PC-9 (cell line): ENCODE measurements at regions not wholly inside any gene's neighbourhood (a gene's known extent, or its start where the extent isn't known, plus 50 kb on each side); places are given as distances from the start of the nearest gene placed in this dataset.

Source experiments
- BruUV-seq: library from RNA; stranded (reverse); fragments of 400-500 nt; replicated peaks from 2 replicates; lab custom pipeline; 2021; lab: Mats Ljungman, UMichigan
- CTCF ChIA-PET: fragments of 300-600 bp; sonication (Branson Sonifier 250); formaldehyde crosslinking; loops from one replicate; lab custom pipeline; 2022; ENCODE audit warnings: antibody characterized with exemption; lab: Charles Lee
- POLR2A ChIA-PET: fragments of 300-600 bp; sonication (Branson Sonifier 250); formaldehyde crosslinking; loops from one replicate; lab custom pipeline; 2022; ENCODE audit warnings: antibody characterized with exemption; ENCODE audit not compliant: unreplicated experiment; lab: Charles Lee
- DNase-seq, 2 experiments: peaks; one replicate each; pipeline versions ENCODE4 v3.0.0 to v3.0.0-alpha.2; 2015 to 2022; ENCODE audit warnings: mixed read lengths in 1 of 2
- H2AFZ ChIP-seq: fragments of 200-600 bp; sonication (generic); 2 replicates; pipeline ENCODE4 v1.8.1; 2017; ENCODE audit warnings: antibody characterized with exemption
- H3F3A ChIP-seq: fragments of 200-600 bp; sonication (generic); 2 replicates; pipeline ENCODE4 v1.8.1; 2017; ENCODE audit warnings: antibody characterized with exemption, mild to moderate bottlenecking, low read depth; ENCODE audit not compliant: insufficient read depth
- H3K27ac ChIP-seq: fragments of 200-600 bp; sonication (generic); 2 replicates; pipeline ENCODE4 v1.6.1; 2016; ENCODE audit warnings: mixed run types
- H3K27me3 ChIP-seq: fragments of 200-600 bp; sonication (generic); 2 replicates; pipeline ENCODE4 v1.6.1; 2016; ENCODE audit warnings: low read depth, mixed run types; ENCODE audit not compliant: insufficient read depth
- H3K36me3 ChIP-seq: fragments of 200-600 bp; sonication (generic); 2 replicates; pipeline ENCODE4 v1.6.1; 2016; ENCODE audit warnings: low read depth, mixed run types
- H3K4me1 ChIP-seq: fragments of 200-600 bp; sonication (generic); replicated peaks from 2 replicates; pipeline ENCODE4 v1.6.1; 2016; ENCODE audit warnings: mixed run types; ENCODE audit not compliant: insufficient read depth
- H3K4me2 ChIP-seq: fragments of 200-600 bp; sonication (generic); 2 replicates; pipeline ENCODE4 v1.6.1; 2017; ENCODE audit warnings: mixed run types
- H3K4me3 ChIP-seq: fragments of 200-600 bp; sonication (generic); 2 replicates; pipeline ENCODE4 v1.6.1; 2016; ENCODE audit warnings: mixed run types
- H3K79me2 ChIP-seq: fragments of 200-600 bp; sonication (generic); 2 replicates; pipeline ENCODE4 v1.6.1; 2017; ENCODE audit warnings: low read depth, mixed run types
- H3K9me2 ChIP-seq: fragments of 200-600 bp; sonication (generic); 2 replicates; pipeline ENCODE4 v1.8.1; 2017; ENCODE audit warnings: mild to moderate bottlenecking; ENCODE audit not compliant: insufficient read depth
- H3K9me3 ChIP-seq: fragments of 200-600 bp; sonication (generic); 2 replicates; pipeline ENCODE4 v1.8.1; 2016; ENCODE audit warnings: low read depth; ENCODE audit not compliant: insufficient read depth
- H4K20me1 ChIP-seq: fragments of 200-600 bp; sonication (generic); 2 replicates; pipeline ENCODE4 v1.8.1; 2017; ENCODE audit not compliant: insufficient read depth
- EZH2 ChIP-seq: fragments of 200-600 bp; sonication (generic); IDR thresholded peaks from 2 replicates; pipeline ENCODE4 v1.8.0; 2017; ENCODE audit warnings: antibody characterized with exemption, low read depth
- intact Hi-C: fragments of 100-400 bp; cut with micrococcal nuclease; formaldehyde crosslinking; loops from one replicate; pipeline ENCODE4 v1.10.0; 2022; ENCODE audit not compliant: unreplicated experiment
- TF ChIP-seq, protein P1 (sequence below): fragments of 200-600 bp; sonication (generic); conservative IDR thresholded peaks from 2 replicates; pipeline ENCODE4 v1.6.1; 2017; ENCODE audit warnings: mixed run types, antibody characterized with exemption, mild to moderate bottlenecking, moderate library complexity

- Histone ChIP-seq H3K4me1 (peaks cover 5% of the 10 kb centered on the region), H4K20me1 (no peaks in the 10 kb centered on the region), H3K4me3 (no peak overlapping the region), H3K79me2 (no peaks in the 10 kb centered on the region), H3K9me2 (no peaks in the 10 kb centered on the region), H2AFZ (no peak overlapping the region), H3K27ac (no peak overlapping the region), H3F3A (no peaks in the 10 kb centered on the region), H3K27me3 (no peaks in the 10 kb centered on the region), H3K9me3 (no peaks in the 10 kb centered on the region), H3K36me3 (no peaks in the 10 kb centered on the region), H3K4me2 (no peak overlapping the region)
- TF ChIP-seq EZH2: no peak
- TF ChIP-seq, protein P1, sequence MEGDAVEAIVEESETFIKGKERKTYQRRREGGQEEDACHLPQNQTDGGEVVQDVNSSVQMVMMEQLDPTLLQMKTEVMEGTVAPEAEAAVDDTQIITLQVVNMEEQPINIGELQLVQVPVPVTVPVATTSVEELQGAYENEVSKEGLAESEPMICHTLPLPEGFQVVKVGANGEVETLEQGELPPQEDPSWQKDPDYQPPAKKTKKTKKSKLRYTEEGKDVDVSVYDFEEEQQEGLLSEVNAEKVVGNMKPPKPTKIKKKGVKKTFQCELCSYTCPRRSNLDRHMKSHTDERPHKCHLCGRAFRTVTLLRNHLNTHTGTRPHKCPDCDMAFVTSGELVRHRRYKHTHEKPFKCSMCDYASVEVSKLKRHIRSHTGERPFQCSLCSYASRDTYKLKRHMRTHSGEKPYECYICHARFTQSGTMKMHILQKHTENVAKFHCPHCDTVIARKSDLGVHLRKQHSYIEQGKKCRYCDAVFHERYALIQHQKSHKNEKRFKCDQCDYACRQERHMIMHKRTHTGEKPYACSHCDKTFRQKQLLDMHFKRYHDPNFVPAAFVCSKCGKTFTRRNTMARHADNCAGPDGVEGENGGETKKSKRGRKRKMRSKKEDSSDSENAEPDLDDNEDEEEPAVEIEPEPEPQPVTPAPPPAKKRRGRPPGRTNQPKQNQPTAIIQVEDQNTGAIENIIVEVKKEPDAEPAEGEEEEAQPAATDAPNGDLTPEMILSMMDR: no peak
- BruUV-seq: no TSS peak
- DNase-seq: no peak
- intact Hi-C loops: no loop called here
- CTCF ChIA-PET: no interaction called here
- POLR2A ChIA-PET: no interaction called here
Measured at GRCh38 chr2:105473011-105473410, 74.2 kb upstream of the FHL2 start.

- no peaks in the 10 kb centered on the region for H3K27me3 ChIP-seq
- no TSS peak for BruUV-seq
- no peak overlapping the region for H3K27ac ChIP-seq
- TF ChIP-seq, protein P1: no peak
- TF ChIP-seq EZH2: no peak
- intact Hi-C loops: no loop called here
- peaks cover 15% of the 10 kb centered on the region for H3K4me1 ChIP-seq
- ChIA-PET CTCF (interaction anchor here (0.6 kb wide), 1 partner anchor 605 kb away, joined by 3 read pairs; no protein-coding TSS in a partner anchor), POLR2A (no interaction called here)
- H3K4me3 ChIP-seq: no peak overlapping the region
- H3F3A ChIP-seq: no peaks in the 10 kb centered on the region
- H3K9me3 ChIP-seq: no peaks in the 10 kb centered on the region
- H3K4me2 ChIP-seq: no peak overlapping the region
- H4K20me1 ChIP-seq: no peaks in the 10 kb centered on the region
- no peak for DNase-seq
- H3K36me3 ChIP-seq: no peaks in the 10 kb centered on the region
- no peaks in the 10 kb centered on the region for H3K9me2 ChIP-seq
- no peak overlapping the region for H2AFZ ChIP-seq
- no peaks in the 10 kb centered on the region for H3K79me2 ChIP-seq
Measured at GRCh38 chr2:105470979-105471378, 72.1 kb upstream of the FHL2 start.

- TF ChIP-seq, protein P1: no peak
- no peak for TF ChIP-seq EZH2
- ChIA-PET CTCF (no interaction called here), POLR2A (no interaction called here)
- no peak overlapping the region for H3K4me3 ChIP-seq
- no peak overlapping the region for H2AFZ ChIP-seq
- no peaks in the 10 kb centered on the region for H3K27me3 ChIP-seq
- H4K20me1 ChIP-seq: no peaks in the 10 kb centered on the region
- DNase-seq: no peak
- no peak overlapping the region for H3K27ac ChIP-seq
- H3F3A ChIP-seq: no peaks in the 10 kb centered on the region
- H3K36me3 ChIP-seq: no peaks in the 10 kb centered on the region
- no TSS peak for BruUV-seq
- no peaks in the 10 kb centered on the region for H3K79me2 ChIP-seq
- H3K9me3 ChIP-seq: no peaks in the 10 kb centered on the region
- H3K4me2 ChIP-seq: no peak overlapping the region
- intact Hi-C loops: no loop called here
- peaks cover 15% of the 10 kb centered on the region for H3K4me1 ChIP-seq
- H3K9me2 ChIP-seq: no peaks in the 10 kb centered on the region
Measured at GRCh38 chr2:105469781-105470180, 70.9 kb upstream of the FHL2 start.
